ENCODE measurements at regions not wholly inside any gene's neighbourhood (a gene's known extent, or its start where the extent isn't known, plus 50 kb on each side); places are given as distances from the start of the nearest gene placed in this dataset.

DNA sequence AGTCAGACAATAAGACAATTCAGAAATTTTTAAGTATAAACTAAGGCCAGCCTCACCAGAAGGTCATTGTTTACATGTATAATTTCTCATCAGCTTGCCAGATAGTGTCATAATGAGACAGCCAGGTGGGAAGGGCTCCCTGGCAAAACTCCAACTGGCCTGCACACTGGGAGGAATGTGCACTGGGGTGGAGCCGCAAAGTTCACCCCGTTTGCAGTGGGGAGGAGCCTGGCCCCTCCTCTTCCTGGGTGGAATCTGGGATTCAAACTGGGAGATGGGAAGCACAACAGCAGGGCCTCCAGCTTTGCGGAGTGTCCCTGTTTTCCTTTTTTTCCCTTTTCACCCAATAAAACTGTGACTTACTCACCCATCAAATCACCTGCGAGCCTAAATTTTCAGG, 329.9 kb downstream of the SMARCA1 start:
- Histone ChIP-seq H3K36me3 (ENCODE audit: insufficient read depth, low read length) (no peaks in the 10 kb centered on the region), H3K9ac (ENCODE audit: low read length) (no peak overlapping the region), H3F3A (ENCODE audit: insufficient read depth, low read length, poor library complexity, severe bottlenecking) (no peaks in the 10 kb centered on the region), H3K9me3 (ENCODE audit: low read length) (no peaks in the 10 kb centered on the region), H3K79me2 (replicated peaks; ENCODE audit: insufficient read depth, low read length) (no peaks in the 10 kb centered on the region), H3K4me2 (ENCODE audit: low read length) (no peak overlapping the region), H3K27ac (ENCODE audit: low read length) (no peak overlapping the region), H3K27me3 (ENCODE audit: insufficient read depth, low read depth, low read length) (no peaks in the 10 kb centered on the region), H3K4me3 (ENCODE audit: low read length) (no peak overlapping the region), H3K9me2 (ENCODE audit: insufficient read depth, low read length) (no peaks in the 10 kb centered on the region), H4K20me1 (ENCODE audit: insufficient read depth) (no peaks in the 10 kb centered on the region), H2AFZ (ENCODE audit: low read depth, low read length) (no peak overlapping the region)
- TF ChIP-seq EP300 (conservative IDR thresholded peaks at IDR 0.05; ENCODE audit: poor library complexity, severe bottlenecking) (no peak), TAF1 (IDR thresholded peaks at IDR 0.05; ENCODE audit: low read depth) (no peak), EZH2 (IDR thresholded peaks at IDR 0.05; ENCODE audit: borderline replicate concordance, insufficient read depth, low read length, poor library complexity, severe bottlenecking) (no peak), SMC3 (conservative IDR thresholded peaks at IDR 0.05; ENCODE audit: poor library complexity) (no peak), MXI1 (conservative IDR thresholded peaks at IDR 0.05; ENCODE audit: poor library complexity, severe bottlenecking) (no peak), RAD21 (conservative IDR thresholded peaks at IDR 0.05) (no peak), POLR2AphosphoS5 (IDR thresholded peaks at IDR 0.05) (no peak)
- TF ChIP-seq, protein P1, sequence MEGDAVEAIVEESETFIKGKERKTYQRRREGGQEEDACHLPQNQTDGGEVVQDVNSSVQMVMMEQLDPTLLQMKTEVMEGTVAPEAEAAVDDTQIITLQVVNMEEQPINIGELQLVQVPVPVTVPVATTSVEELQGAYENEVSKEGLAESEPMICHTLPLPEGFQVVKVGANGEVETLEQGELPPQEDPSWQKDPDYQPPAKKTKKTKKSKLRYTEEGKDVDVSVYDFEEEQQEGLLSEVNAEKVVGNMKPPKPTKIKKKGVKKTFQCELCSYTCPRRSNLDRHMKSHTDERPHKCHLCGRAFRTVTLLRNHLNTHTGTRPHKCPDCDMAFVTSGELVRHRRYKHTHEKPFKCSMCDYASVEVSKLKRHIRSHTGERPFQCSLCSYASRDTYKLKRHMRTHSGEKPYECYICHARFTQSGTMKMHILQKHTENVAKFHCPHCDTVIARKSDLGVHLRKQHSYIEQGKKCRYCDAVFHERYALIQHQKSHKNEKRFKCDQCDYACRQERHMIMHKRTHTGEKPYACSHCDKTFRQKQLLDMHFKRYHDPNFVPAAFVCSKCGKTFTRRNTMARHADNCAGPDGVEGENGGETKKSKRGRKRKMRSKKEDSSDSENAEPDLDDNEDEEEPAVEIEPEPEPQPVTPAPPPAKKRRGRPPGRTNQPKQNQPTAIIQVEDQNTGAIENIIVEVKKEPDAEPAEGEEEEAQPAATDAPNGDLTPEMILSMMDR (IDR thresholded peaks at IDR 0.05; ENCODE audit: poor library complexity, severe bottlenecking), result no peak
- TF ChIP-seq, protein P2, sequence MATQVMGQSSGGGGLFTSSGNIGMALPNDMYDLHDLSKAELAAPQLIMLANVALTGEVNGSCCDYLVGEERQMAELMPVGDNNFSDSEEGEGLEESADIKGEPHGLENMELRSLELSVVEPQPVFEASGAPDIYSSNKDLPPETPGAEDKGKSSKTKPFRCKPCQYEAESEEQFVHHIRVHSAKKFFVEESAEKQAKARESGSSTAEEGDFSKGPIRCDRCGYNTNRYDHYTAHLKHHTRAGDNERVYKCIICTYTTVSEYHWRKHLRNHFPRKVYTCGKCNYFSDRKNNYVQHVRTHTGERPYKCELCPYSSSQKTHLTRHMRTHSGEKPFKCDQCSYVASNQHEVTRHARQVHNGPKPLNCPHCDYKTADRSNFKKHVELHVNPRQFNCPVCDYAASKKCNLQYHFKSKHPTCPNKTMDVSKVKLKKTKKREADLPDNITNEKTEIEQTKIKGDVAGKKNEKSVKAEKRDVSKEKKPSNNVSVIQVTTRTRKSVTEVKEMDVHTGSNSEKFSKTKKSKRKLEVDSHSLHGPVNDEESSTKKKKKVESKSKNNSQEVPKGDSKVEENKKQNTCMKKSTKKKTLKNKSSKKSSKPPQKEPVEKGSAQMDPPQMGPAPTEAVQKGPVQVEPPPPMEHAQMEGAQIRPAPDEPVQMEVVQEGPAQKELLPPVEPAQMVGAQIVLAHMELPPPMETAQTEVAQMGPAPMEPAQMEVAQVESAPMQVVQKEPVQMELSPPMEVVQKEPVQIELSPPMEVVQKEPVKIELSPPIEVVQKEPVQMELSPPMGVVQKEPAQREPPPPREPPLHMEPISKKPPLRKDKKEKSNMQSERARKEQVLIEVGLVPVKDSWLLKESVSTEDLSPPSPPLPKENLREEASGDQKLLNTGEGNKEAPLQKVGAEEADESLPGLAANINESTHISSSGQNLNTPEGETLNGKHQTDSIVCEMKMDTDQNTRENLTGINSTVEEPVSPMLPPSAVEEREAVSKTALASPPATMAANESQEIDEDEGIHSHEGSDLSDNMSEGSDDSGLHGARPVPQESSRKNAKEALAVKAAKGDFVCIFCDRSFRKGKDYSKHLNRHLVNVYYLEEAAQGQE (IDR thresholded peaks at IDR 0.05; ENCODE audit: borderline replicate concordance), result no peak

DNA sequence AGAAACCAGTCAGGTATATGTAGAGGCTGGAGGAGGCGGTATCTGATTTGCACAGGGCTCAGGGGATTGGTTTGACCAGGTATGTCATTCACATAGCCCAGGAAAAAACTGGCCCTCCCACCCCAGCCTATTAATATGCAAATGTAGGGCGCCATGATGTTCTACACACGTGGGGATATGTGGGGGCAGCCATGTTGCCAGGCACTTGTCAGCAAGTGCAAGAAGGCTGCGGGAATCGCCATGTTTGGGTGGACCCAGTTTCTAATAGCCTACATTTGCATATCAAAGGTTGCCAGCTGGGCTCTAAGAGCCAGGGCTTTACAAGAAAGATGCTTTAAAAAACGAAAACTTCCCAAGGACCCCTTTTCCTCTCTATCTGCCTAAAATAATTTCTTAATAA, 335.1 kb downstream of the SMARCA1 start:
- Histone ChIP-seq H3K36me3 (ENCODE audit: insufficient read depth, low read length) (no peaks in the 10 kb centered on the region), H3F3A (ENCODE audit: insufficient read depth, low read length, poor library complexity, severe bottlenecking) (no peaks in the 10 kb centered on the region), H3K9me2 (ENCODE audit: insufficient read depth, low read length) (no peaks in the 10 kb centered on the region), H3K4me2 (ENCODE audit: low read length) (no peak overlapping the region), H3K27ac (ENCODE audit: low read length) (no peak overlapping the region), H2AFZ (ENCODE audit: low read depth, low read length) (no peak overlapping the region), H4K20me1 (ENCODE audit: insufficient read depth) (no peaks in the 10 kb centered on the region), H3K79me2 (replicated peaks; ENCODE audit: insufficient read depth, low read length) (no peaks in the 10 kb centered on the region), H3K9me3 (ENCODE audit: low read length) (no peaks in the 10 kb centered on the region), H3K9ac (ENCODE audit: low read length) (no peak overlapping the region), H3K27me3 (ENCODE audit: insufficient read depth, low read depth, low read length) (no peaks in the 10 kb centered on the region), H3K4me3 (ENCODE audit: low read length) (no peak overlapping the region)
- TF ChIP-seq, protein P2 (IDR thresholded peaks at IDR 0.05; ENCODE audit: borderline replicate concordance), result no peak
